ENCODE measurements at regions not wholly inside any gene's neighbourhood (a gene's known extent, or its start where the extent isn't known, plus 50 kb on each side); places are given as distances from the start of the nearest gene placed in this dataset.

GRCh38 chrX:124229374-124229773 is 103.1 kb upstream of the TEX13D start:
- ATAC-seq (no peak), DNase-seq (no peak)
- Histone ChIP-seq H3K9me3 (no peaks in the 10 kb centered on the region), H3K4me3 (no peak overlapping the region), H3K4me1 (ENCODE audit: low read depth) (no peaks in the 10 kb centered on the region), H3K36me3 (ENCODE audit: low read depth) (no peaks in the 10 kb centered on the region)
- no peak for TF ChIP-seq CTCF (IDR thresholded peaks at IDR 0.05)
- intact Hi-C loops (cut with DNase I, micrococcal nuclease): no loop called here

- DNase-seq (no peak), ATAC-seq (no peak)
- Histone ChIP-seq H3K4me1 (ENCODE audit: low read depth) (no peaks in the 10 kb centered on the region), H3K36me3 (ENCODE audit: low read depth) (no peaks in the 10 kb centered on the region), H3K9me3 (no peaks in the 10 kb centered on the region), H3K4me3 (no peak overlapping the region)
- no peak for TF ChIP-seq CTCF (IDR thresholded peaks at IDR 0.05)
- intact Hi-C loops (cut with DNase I, micrococcal nuclease): no loop called here
These were observed 101.6 kb upstream of the TEX13D start for GRCh38 chrX:124230655-124231450.

- DNase-seq (no peak), ATAC-seq (no peak)
- Histone ChIP-seq H3K9me3 (no peaks in the 10 kb centered on the region), H3K4me1 (ENCODE audit: low read depth) (no peaks in the 10 kb centered on the region), H3K4me3 (no peak overlapping the region), H3K36me3 (ENCODE audit: low read depth) (no peaks in the 10 kb centered on the region)
- intact Hi-C loops (cut with DNase I, micrococcal nuclease): no loop called here
- no peak for TF ChIP-seq CTCF (IDR thresholded peaks at IDR 0.05)
These were observed 101.1 kb upstream of the TEX13D start for GRCh38 chrX:124231451-124231759.

- intact Hi-C loops (cut with DNase I, micrococcal nuclease): no loop called here
These were observed 99.8 kb upstream of the TEX13D start for GRCh38 chrX:124232523-124233201.

GRCh38 chrX:124234348-124234747 is 98.1 kb upstream of the TEX13D start:
- no peak for ATAC-seq
- Histone ChIP-seq H3K36me3 (ENCODE audit: low read depth) (no peaks in the 10 kb centered on the region), H3K4me3 (no peak overlapping the region), H3K4me1 (ENCODE audit: low read depth) (no peaks in the 10 kb centered on the region), H3K9me3 (no peaks in the 10 kb centered on the region)
- no peak for DNase-seq
- intact Hi-C loops (cut with DNase I, micrococcal nuclease): no loop called here
- TF ChIP-seq CTCF (IDR thresholded peaks at IDR 0.05): no peak

More at GRCh38 chrX:124232523-124233201, 99.8 kb upstream of the TEX13D start:
- DNase-seq (no peak), ATAC-seq (no peak)
- Histone ChIP-seq H3K4me1 (ENCODE audit: low read depth) (no peaks in the 10 kb centered on the region), H3K36me3 (ENCODE audit: low read depth) (no peaks in the 10 kb centered on the region), H3K4me3 (no peak overlapping the region), H3K9me3 (no peaks in the 10 kb centered on the region)
- TF ChIP-seq CTCF (IDR thresholded peaks at IDR 0.05): no peak
